Trophoblast cell (in vitro differentiated cells and primary cell): ENCODE measurements at regions not wholly inside any gene's neighbourhood (a gene's known extent, or its start where the extent isn't known, plus 50 kb on each side); places are given as distances from the start of the nearest gene placed in this dataset.

ENCODE experiments used
- DNase-seq, 2 donors: peaks; one replicate each; pipeline ENCODE4 v3.0.0-alpha.2; 2016
- H2AFZ ChIP-seq: 2 replicates; pipeline ENCODE4 v1.6.1; 2013; ENCODE audit warnings: low read length, moderate library complexity, mild to moderate bottlenecking; ENCODE audit not compliant: insufficient read depth, poor library complexity
- H2AK5ac ChIP-seq: 2 replicates; pipeline ENCODE4 v1.6.1; 2013; ENCODE audit warnings: mild to moderate bottlenecking, low read length
- H2BK120ac ChIP-seq: 2 replicates; pipeline ENCODE4 v1.6.1; 2013; ENCODE audit warnings: low read length, mild to moderate bottlenecking, moderate library complexity; ENCODE audit not compliant: insufficient read depth, poor library complexity
- H2BK12ac ChIP-seq: 2 replicates; pipeline ENCODE4 v1.6.1; 2013; ENCODE audit warnings: mild to moderate bottlenecking, low read length, moderate library complexity
- H2BK5ac ChIP-seq: 2 replicates; pipeline ENCODE4 v1.6.1; 2013; ENCODE audit warnings: low read length, low read depth, moderate library complexity, mild to moderate bottlenecking; ENCODE audit not compliant: poor library complexity
- H3K14ac ChIP-seq: 2 replicates; pipeline ENCODE4 v1.6.1; 2013; ENCODE audit warnings: mild to moderate bottlenecking, low read length
- H3K18ac ChIP-seq: 2 replicates; pipeline ENCODE4 v1.6.1; 2013; ENCODE audit warnings: mild to moderate bottlenecking, low read length
- H3K23ac ChIP-seq: 2 replicates; pipeline ENCODE4 v1.6.1; 2013; ENCODE audit warnings: low read length
- H3K27ac ChIP-seq: 2 replicates; pipeline ENCODE4 v1.5.1; 2013; ENCODE audit warnings: low read depth, mild to moderate bottlenecking, inconsistent platforms, low read length, moderate library complexity
- H3K27me3 ChIP-seq: 2 replicates; pipeline ENCODE4 v1.6.1; 2013; ENCODE audit warnings: inconsistent platforms, mild to moderate bottlenecking, low read length, moderate library complexity; ENCODE audit not compliant: insufficient read depth
- H3K36me3 ChIP-seq, 2 experiments: 1 replicate in 1 of 2; 2 replicates in 1 of 2; pipeline ENCODE4 v1.6.1; 2013; ENCODE audit warnings: low read length in 2 of 2, mild to moderate bottlenecking in 2 of 2, moderate library complexity in 1 of 2; ENCODE audit not compliant: insufficient read depth in 2 of 2, control insufficient read depth in 1 of 2
- H3K4ac ChIP-seq: 2 replicates; pipeline ENCODE4 v1.6.1; 2013; ENCODE audit warnings: low read depth, mild to moderate bottlenecking, low read length, moderate library complexity
- H3K4me1 ChIP-seq, 2 experiments: 1 replicate in 1 of 2; 2 replicates in 1 of 2; pipeline ENCODE4 v1.6.1; 2013; ENCODE audit warnings: low read length in 2 of 2, mild to moderate bottlenecking in 2 of 2, moderate library complexity in 1 of 2; ENCODE audit not compliant: insufficient read depth in 2 of 2, control insufficient read depth in 1 of 2
- H3K4me2 ChIP-seq: 2 replicates; pipeline ENCODE4 v1.6.1; 2013; ENCODE audit warnings: inconsistent platforms, mild to moderate bottlenecking, low read length, moderate library complexity
- H3K4me3 ChIP-seq: 2 replicates; pipeline ENCODE4 v1.5.1; 2013; ENCODE audit warnings: mild to moderate bottlenecking, low read depth, low read length, inconsistent platforms
- H3K79me1 ChIP-seq: one replicate; pipeline ENCODE4 v1.6.1; 2013; ENCODE audit warnings: low read length
- H3K79me2 ChIP-seq: 2 replicates; pipeline ENCODE4 v1.6.1; 2013; ENCODE audit warnings: low read length, mild to moderate bottlenecking; ENCODE audit not compliant: control insufficient read depth, insufficient read depth, poor library complexity
- H3K9ac ChIP-seq: 2 replicates; pipeline ENCODE4 v1.6.1; 2013; ENCODE audit warnings: mild to moderate bottlenecking, low read length
- H3K9me3 ChIP-seq: 2 replicates; pipeline ENCODE4 v1.6.1; 2013; ENCODE audit warnings: low read depth, mild to moderate bottlenecking, control low read depth, inconsistent platforms, low read length; ENCODE audit not compliant: insufficient read depth
- H4K12ac ChIP-seq: 2 replicates; pipeline ENCODE4 v1.6.1; 2013; ENCODE audit warnings: low read depth, mild to moderate bottlenecking, low read length, moderate library complexity
- H4K8ac ChIP-seq: 2 replicates; pipeline ENCODE4 v1.6.1; 2013; ENCODE audit warnings: low read depth, mild to moderate bottlenecking, low read length, moderate library complexity
- H4K91ac ChIP-seq: one replicate; pipeline ENCODE4 v1.6.1; 2013; ENCODE audit warnings: low read depth, mild to moderate bottlenecking, low read length, moderate library complexity
- WGBS: extraction: QIAGEN DNeasy Blood & Tissue Kit; methylation state at CpG from one replicate; pipeline ENCODE4 v1.1.7; 2013; ENCODE audit warnings: missing lambda C conversion rate; ENCODE audit not compliant: insufficient read length, insufficient coverage; ENCODE audit errors: extremely low coverage; 5-methylcytosine and 5-hydroxymethylcytosine counted together

DNA sequence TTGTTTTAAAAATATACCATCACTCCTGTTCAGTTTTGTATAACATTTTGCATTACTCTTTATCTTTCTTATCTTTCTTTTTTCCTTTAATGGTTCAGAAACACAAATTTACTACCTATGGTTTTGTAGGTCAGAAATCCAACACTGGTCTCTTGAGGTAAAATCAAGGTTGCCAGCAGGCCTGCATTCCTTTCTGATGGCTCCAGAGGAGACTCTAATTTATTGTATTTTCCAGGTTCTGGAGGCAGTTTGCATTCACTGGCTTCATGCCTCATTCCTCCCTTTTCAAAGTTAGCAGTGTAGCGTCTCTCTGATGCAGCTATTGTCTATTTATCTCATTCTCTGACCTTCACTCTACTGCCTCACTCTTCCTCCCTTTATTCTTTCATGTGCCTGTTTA lies 767.4 kb downstream of the SLITRK6 start:
- Histone ChIP-seq H3K79me2 (no peaks in the 10 kb centered on the region), H3K4me1 (no peaks in the 10 kb centered on the region), H3K4ac (no peak overlapping the region), H3K36me3 (no peaks in the 10 kb centered on the region), H3K4me2 (no peak overlapping the region), H3K18ac (no peak overlapping the region), H3K14ac (no peak overlapping the region), H3K9ac (no peak overlapping the region), H3K27ac (no peak overlapping the region), H2BK5ac (no peak overlapping the region), H2BK12ac (no peak overlapping the region), H3K9me3 (no peaks in the 10 kb centered on the region), H3K79me1 (no peaks in the 10 kb centered on the region), H4K91ac (no peak overlapping the region), H3K23ac (no peak overlapping the region), H4K12ac (no peak overlapping the region), H4K8ac (no peak overlapping the region), H2AFZ (no peak overlapping the region), H3K27me3 (no peaks in the 10 kb centered on the region), H2BK120ac (no peak overlapping the region), H3K4me3 (no peak overlapping the region), H2AK5ac (no peak overlapping the region)
- WGBS: no CpG with 5 or more reads among the region's 1 CpG
- no peak for DNase-seq

DNA sequence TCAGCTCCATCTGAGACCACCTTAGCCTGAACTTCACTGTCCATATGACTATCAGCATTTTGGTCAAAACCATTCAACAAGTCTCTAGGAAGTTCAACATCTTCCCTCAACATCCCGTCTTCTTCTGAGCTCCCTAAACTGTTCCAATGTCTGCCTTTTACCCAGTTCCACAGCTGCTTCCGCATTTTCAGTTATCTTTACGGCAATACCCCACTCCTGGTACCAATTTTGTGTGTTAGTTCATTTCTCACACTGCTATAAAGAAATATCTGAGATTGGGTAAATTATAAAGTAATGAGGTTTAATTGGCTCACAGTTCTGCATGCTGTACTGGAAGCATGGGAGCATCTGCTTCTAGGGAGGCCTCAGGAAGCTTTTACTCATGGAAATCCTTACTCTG lies 771.2 kb downstream of the SLITRK6 start:
- no peaks in the 10 kb centered on the region for H3K79me1 ChIP-seq
- H3K9ac ChIP-seq: no peak overlapping the region
- H4K8ac ChIP-seq: no peak overlapping the region
- H2BK120ac ChIP-seq: no peak overlapping the region
- no peaks in the 10 kb centered on the region for H3K79me2 ChIP-seq
- H3K27me3 ChIP-seq: no peaks in the 10 kb centered on the region
- H3K9me3 ChIP-seq: no peaks in the 10 kb centered on the region
- no peak overlapping the region for H4K91ac ChIP-seq
- H3K18ac ChIP-seq: no peak overlapping the region
- no peak overlapping the region for H3K23ac ChIP-seq
- no peak overlapping the region for H4K12ac ChIP-seq
- no peak overlapping the region for H2BK12ac ChIP-seq
- H3K36me3 ChIP-seq: no peaks in the 10 kb centered on the region
- no peak overlapping the region for H2BK5ac ChIP-seq
- no peak overlapping the region for H3K4me3 ChIP-seq
- DNase-seq: no peak
- H2AFZ ChIP-seq: no peak overlapping the region
- no peak overlapping the region for H3K14ac ChIP-seq
- no peak overlapping the region for H3K4ac ChIP-seq
- H3K27ac ChIP-seq: no peak overlapping the region
- no peak overlapping the region for H2AK5ac ChIP-seq
- no peak overlapping the region for H3K4me2 ChIP-seq
- no CpG with 5 or more reads among the region's 3 CpGs for WGBS
- no peaks in the 10 kb centered on the region for H3K4me1 ChIP-seq

DNA sequence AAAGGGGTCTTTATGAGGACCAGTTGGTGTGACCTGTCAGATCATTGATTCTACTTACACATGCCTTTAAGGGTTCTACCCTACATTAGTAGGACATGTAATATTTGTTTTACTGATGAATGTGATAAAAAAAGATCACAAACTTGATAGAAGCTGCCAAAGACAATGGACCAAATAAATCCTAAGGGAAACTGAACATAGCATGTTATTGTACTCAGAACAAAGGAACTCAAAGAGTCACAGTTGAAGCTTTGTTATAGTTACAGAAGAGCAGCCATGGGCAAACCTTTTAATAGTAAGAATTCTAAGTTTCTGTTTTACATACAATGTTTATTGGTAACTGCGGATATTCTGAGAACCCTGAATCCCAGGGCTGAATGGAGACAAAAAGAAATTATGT lies 780.1 kb downstream of the SLITRK6 start:
- Histone ChIP-seq H4K91ac (no peak overlapping the region), H3K79me2 (no peaks in the 10 kb centered on the region), H3K36me3 (no peaks in the 10 kb centered on the region), H3K9ac (no peak overlapping the region), H3K18ac (no peak overlapping the region), H3K23ac (no peak overlapping the region), H2AK5ac (no peak overlapping the region), H4K8ac (no peak overlapping the region), H2BK5ac (no peak overlapping the region), H3K14ac (no peak overlapping the region), H2BK120ac (no peak overlapping the region), H3K4me3 (no peak overlapping the region), H3K4me1 (no peaks in the 10 kb centered on the region), H4K12ac (no peak overlapping the region), H3K4ac (no peak overlapping the region), H2BK12ac (no peak overlapping the region), H2AFZ (no peak overlapping the region), H3K27me3 (no peaks in the 10 kb centered on the region), H3K9me3 (no peaks in the 10 kb centered on the region), H3K27ac (no peak overlapping the region), H3K79me1 (no peaks in the 10 kb centered on the region), H3K4me2 (no peak overlapping the region)
- DNase-seq: no peak
- WGBS: no CpG with 5 or more reads among the region's 1 CpG

DNA sequence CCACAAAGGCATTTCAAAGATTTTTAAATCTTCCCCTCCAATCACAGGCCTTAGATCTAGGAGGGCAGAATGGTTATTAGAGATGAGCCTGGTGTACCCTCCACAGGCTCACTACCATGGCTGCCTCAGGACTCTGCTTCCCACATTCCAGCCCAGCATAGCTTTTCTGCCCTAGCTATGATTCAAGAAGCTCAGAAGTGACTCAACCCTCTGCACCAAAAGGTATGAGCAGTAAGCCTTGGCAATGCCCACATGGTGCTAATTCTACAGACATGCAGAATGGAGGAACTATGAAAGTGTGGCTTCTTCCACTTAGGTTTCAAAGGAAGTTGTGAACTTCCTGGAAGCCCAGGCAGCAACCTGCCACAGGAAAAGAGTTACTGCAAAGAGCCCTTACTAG lies 786.2 kb downstream of the SLITRK6 start:
- H3K4me3 ChIP-seq: no peak overlapping the region
- DNase-seq: no peak
- no peak overlapping the region for H2BK5ac ChIP-seq
- H3K4me2 ChIP-seq: no peak overlapping the region
- no peaks in the 10 kb centered on the region for H3K27me3 ChIP-seq
- H2BK120ac ChIP-seq: no peak overlapping the region
- no peak overlapping the region for H3K14ac ChIP-seq
- H2BK12ac ChIP-seq: no peak overlapping the region
- H4K12ac ChIP-seq: no peak overlapping the region
- no peaks in the 10 kb centered on the region for H3K79me1 ChIP-seq
- no peak overlapping the region for H2AFZ ChIP-seq
- H4K8ac ChIP-seq: no peak overlapping the region
- H4K91ac ChIP-seq: no peak overlapping the region
- H3K23ac ChIP-seq: no peak overlapping the region
- H3K9me3 ChIP-seq: no peaks in the 10 kb centered on the region
- no peak overlapping the region for H2AK5ac ChIP-seq
- no peak overlapping the region for H3K27ac ChIP-seq
- H3K36me3 ChIP-seq: no peaks in the 10 kb centered on the region
- no peak overlapping the region for H3K18ac ChIP-seq
- H3K79me2 ChIP-seq: no peaks in the 10 kb centered on the region
- H3K9ac ChIP-seq: no peak overlapping the region
- H3K4ac ChIP-seq: no peak overlapping the region
- H3K4me1 ChIP-seq: no peaks in the 10 kb centered on the region

DNA sequence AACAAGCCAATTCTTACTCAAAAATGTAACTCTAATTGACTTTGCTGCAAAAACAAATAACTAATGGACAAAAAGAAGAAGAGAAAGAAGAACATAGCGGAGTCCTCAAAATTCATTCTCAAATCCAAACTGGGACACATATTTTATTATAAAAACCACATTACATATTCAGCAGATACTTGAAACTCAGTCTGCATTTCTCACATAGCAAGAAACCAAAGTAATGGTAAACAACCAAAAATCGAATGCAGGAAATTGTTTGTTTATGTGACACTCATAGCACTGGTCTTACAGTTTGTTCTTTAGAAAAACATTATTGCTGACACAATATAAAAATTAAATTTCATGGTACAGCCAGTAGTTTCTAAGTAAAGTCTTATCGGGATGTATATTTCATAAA lies 789.8 kb downstream of the SLITRK6 start:
- Histone ChIP-seq H2AK5ac (no peak overlapping the region), H4K8ac (no peak overlapping the region), H2BK5ac (no peak overlapping the region), H3K4ac (no peak overlapping the region), H2AFZ (no peak overlapping the region), H3K18ac (no peak overlapping the region), H3K9me3 (no peaks in the 10 kb centered on the region), H3K14ac (no peak overlapping the region), H3K4me2 (no peak overlapping the region), H3K4me3 (no peak overlapping the region), H2BK120ac (no peak overlapping the region), H3K4me1 (no peaks in the 10 kb centered on the region), H3K79me2 (no peaks in the 10 kb centered on the region), H2BK12ac (no peak overlapping the region), H3K23ac (no peak overlapping the region), H3K36me3 (no peaks in the 10 kb centered on the region), H3K9ac (no peak overlapping the region), H3K79me1 (no peaks in the 10 kb centered on the region), H4K91ac (no peak overlapping the region), H3K27ac (no peak overlapping the region), H3K27me3 (no peaks in the 10 kb centered on the region), H4K12ac (no peak overlapping the region)
- no peak for DNase-seq
- WGBS: no CpG with 5 or more reads among the region's 3 CpGs
